Panc1 (cell line): ENCODE measurements at regions not wholly inside any gene's neighbourhood (a gene's known extent, or its start where the extent isn't known, plus 50 kb on each side); places are given as distances from the start of the nearest gene placed in this dataset.
"Not testable (repeated sequence)": the region's sequence is repeated elsewhere in the genome, so short reads cannot be mapped to it uniquely, and the experiment has no call there.

Experiments
- ATAC-seq: fragments of 200-7000 bp; cut with Tn5 transposase; 2 replicates; pipeline ENCODE4 v1.9.1; 2020; ENCODE audit warnings: mild to moderate bottlenecking, moderate library complexity
- BruUV-seq: library from RNA; stranded (reverse); fragments of 400-500 nt; replicated peaks from 2 replicates; lab custom pipeline; 2021; lab: Mats Ljungman, UMichigan
- CTCF ChIA-PET: fragments of 300-600 bp; sonication (Branson Sonifier 250); formaldehyde crosslinking; loops from one replicate; lab custom pipeline; 2022; ENCODE audit warnings: antibody characterized with exemption; lab: Charles Lee
- POLR2A ChIA-PET: fragments of 300-600 bp; sonication (Branson Sonifier 250); formaldehyde crosslinking; loops from one replicate; lab custom pipeline; 2022; ENCODE audit warnings: antibody characterized with exemption; lab: Charles Lee
- DNase-seq: peaks from one replicate; pipeline ENCODE4 v3.0.0-alpha.2; 2010; ENCODE audit warnings: low read depth, low spot score
- H3K27ac ChIP-seq: 2 replicates; pipeline ENCODE4 v1.5.1; 2011; ENCODE audit warnings: mild to moderate bottlenecking, low read length, inconsistent platforms
- H3K27me3 ChIP-seq: fragments of 200-500 bp; sonication (Bioruptor generic); 2 replicates; pipeline ENCODE4 v1.6.0; 2014; ENCODE audit warnings: low read length, inconsistent platforms; ENCODE audit not compliant: control insufficient read depth, insufficient read depth
- H3K36me3 ChIP-seq: fragments of 200-500 bp; sonication (Bioruptor generic); 2 replicates; pipeline ENCODE4 v1.5.1; 2014; ENCODE audit warnings: inconsistent platforms, mild to moderate bottlenecking, low read length, moderate library complexity; ENCODE audit not compliant: control insufficient read depth, insufficient read depth
- H3K4me1 ChIP-seq: 2 replicates; pipeline ENCODE4 v1.5.1; 2011; ENCODE audit warnings: inconsistent platforms, mild to moderate bottlenecking, low read length, moderate library complexity; ENCODE audit not compliant: control insufficient read depth, insufficient read depth
- H3K4me3 ChIP-seq, 2 experiments: 2 replicates each; pipeline ENCODE4 v1.5.1; 2011 to 2012; ENCODE audit warnings: low read depth in 2 of 2, low read length in 2 of 2, mild to moderate bottlenecking in 2 of 2, inconsistent platforms in 1 of 2, moderate library complexity in 1 of 2
- H3K9me3 ChIP-seq: fragments of 200-500 bp; sonication (Bioruptor generic); 2 replicates; pipeline ENCODE4 v1.5.1; 2014; ENCODE audit warnings: low read depth, mild to moderate bottlenecking, inconsistent platforms, low read length, moderate library complexity; ENCODE audit not compliant: control insufficient read depth, insufficient read depth
- POLR2AphosphoS5 ChIP-seq: IDR thresholded peaks from 2 replicates; pipeline ENCODE4 v1.6.1; 2012; ENCODE audit warnings: mild to moderate bottlenecking, low read depth, low read length, moderate library complexity
- SIN3A ChIP-seq: IDR thresholded peaks from 2 replicates; pipeline ENCODE4 v1.6.1; 2012; ENCODE audit warnings: low read depth, mild to moderate bottlenecking, low read length, moderate library complexity, borderline replicate concordance; ENCODE audit not compliant: insufficient read depth
- TCF7L2 ChIP-seq: IDR thresholded peaks from 2 replicates; pipeline ENCODE4 v1.6.1; 2011; ENCODE audit warnings: mild to moderate bottlenecking, low read depth, low read length, inconsistent platforms
- in situ Hi-C: cut with HindIII; loops from 2 replicates; pipeline ENCODE4 v1.10.0; 2016; ENCODE audit warnings: low sequenced_read_pairs, low pct_unique_long_range_greater_than_20kb
- intact Hi-C: fragments of 100-400 bp; cut with micrococcal nuclease; formaldehyde crosslinking; loops from one replicate; pipeline ENCODE4 v1.10.0; 2022; ENCODE audit not compliant: unreplicated experiment
- TF ChIP-seq, protein P1 (sequence below): fragments of 450-650 bp; IDR thresholded peaks from 2 replicates; pipeline ENCODE4 v1.5.1; 2017; ENCODE audit warnings: mild to moderate bottlenecking
- TF ChIP-seq, protein P2 (sequence below), 2 experiments: IDR thresholded peaks; 2 replicates each; pipeline ENCODE4 v1.6.1; 2011 to 2012; ENCODE audit warnings: low read depth in 2 of 2, control low read depth in 1 of 2, low read length in 1 of 2, mild to moderate bottlenecking in 1 of 2, moderate library complexity in 1 of 2; ENCODE audit not compliant: insufficient read depth in 1 of 2

DNA sequence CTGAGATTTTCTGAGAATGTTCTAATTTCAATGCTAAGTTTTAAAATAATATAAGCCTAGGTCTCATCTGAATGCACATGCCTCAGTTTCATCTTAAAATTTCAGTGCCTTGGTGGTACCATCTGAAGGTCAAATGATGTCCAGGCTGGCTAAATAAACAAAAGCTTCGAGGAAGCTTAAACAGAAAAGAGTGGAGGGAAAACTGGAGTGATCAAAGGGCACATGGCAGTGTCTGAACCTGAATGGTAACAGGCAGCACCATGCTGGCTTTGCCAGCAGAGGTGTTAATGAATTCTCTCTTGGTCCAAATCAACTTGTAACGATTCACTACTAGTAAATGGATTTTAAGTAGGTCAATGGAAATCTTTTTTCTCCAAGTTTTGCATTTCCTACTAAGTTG is 158.4 kb upstream of the MEX3C start:
- in situ Hi-C loops, result no loop called here

DNA sequence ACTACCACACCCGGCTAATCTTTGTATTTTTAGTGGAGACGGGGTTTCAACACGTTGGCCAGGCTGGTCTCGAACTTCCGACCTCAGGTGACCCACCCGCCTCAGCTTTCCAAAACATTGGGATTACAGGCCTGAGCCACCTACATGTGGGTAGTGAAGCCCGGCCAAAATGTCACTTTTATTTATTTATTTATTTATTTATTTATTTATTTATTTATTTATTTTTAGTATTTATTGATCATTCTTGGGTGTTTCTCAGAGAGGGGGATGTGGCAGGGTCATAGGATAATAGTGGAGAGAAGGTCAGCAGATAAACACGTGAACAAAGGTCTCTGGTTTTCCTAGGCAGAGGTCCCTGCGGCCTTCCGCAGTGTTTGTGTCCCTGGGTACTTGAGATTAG is 162.8 kb upstream of the MEX3C start:
- H3K36me3 ChIP-seq, intact Hi-C loops, H3K27me3 ChIP-seq, H3K27ac ChIP-seq, H3K9me3 ChIP-seq, DNase-seq, H3K4me3 ChIP-seq, H3K4me1 ChIP-seq, POLR2A ChIA-PET, ATAC-seq, in situ Hi-C loops, CTCF ChIA-PET, BruUV-seq: not testable (repeated sequence)

More for the DNA sequence above, 158.4 kb upstream of the MEX3C start:
- TF ChIP-seq, protein P1, sequence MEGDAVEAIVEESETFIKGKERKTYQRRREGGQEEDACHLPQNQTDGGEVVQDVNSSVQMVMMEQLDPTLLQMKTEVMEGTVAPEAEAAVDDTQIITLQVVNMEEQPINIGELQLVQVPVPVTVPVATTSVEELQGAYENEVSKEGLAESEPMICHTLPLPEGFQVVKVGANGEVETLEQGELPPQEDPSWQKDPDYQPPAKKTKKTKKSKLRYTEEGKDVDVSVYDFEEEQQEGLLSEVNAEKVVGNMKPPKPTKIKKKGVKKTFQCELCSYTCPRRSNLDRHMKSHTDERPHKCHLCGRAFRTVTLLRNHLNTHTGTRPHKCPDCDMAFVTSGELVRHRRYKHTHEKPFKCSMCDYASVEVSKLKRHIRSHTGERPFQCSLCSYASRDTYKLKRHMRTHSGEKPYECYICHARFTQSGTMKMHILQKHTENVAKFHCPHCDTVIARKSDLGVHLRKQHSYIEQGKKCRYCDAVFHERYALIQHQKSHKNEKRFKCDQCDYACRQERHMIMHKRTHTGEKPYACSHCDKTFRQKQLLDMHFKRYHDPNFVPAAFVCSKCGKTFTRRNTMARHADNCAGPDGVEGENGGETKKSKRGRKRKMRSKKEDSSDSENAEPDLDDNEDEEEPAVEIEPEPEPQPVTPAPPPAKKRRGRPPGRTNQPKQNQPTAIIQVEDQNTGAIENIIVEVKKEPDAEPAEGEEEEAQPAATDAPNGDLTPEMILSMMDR, result no peak
- TF ChIP-seq TCF7L2 (no peak), POLR2AphosphoS5 (no peak), SIN3A (no peak)
- TF ChIP-seq, protein P2, sequence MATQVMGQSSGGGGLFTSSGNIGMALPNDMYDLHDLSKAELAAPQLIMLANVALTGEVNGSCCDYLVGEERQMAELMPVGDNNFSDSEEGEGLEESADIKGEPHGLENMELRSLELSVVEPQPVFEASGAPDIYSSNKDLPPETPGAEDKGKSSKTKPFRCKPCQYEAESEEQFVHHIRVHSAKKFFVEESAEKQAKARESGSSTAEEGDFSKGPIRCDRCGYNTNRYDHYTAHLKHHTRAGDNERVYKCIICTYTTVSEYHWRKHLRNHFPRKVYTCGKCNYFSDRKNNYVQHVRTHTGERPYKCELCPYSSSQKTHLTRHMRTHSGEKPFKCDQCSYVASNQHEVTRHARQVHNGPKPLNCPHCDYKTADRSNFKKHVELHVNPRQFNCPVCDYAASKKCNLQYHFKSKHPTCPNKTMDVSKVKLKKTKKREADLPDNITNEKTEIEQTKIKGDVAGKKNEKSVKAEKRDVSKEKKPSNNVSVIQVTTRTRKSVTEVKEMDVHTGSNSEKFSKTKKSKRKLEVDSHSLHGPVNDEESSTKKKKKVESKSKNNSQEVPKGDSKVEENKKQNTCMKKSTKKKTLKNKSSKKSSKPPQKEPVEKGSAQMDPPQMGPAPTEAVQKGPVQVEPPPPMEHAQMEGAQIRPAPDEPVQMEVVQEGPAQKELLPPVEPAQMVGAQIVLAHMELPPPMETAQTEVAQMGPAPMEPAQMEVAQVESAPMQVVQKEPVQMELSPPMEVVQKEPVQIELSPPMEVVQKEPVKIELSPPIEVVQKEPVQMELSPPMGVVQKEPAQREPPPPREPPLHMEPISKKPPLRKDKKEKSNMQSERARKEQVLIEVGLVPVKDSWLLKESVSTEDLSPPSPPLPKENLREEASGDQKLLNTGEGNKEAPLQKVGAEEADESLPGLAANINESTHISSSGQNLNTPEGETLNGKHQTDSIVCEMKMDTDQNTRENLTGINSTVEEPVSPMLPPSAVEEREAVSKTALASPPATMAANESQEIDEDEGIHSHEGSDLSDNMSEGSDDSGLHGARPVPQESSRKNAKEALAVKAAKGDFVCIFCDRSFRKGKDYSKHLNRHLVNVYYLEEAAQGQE (IDR thresholded peaks at IDR 0.05; ENCODE audit: insufficient read depth in 1 of 2, low read depth in 2 of 2, low read length in 1 of 2), result no peak
- no peaks in the 10 kb centered on the region for H3K27me3 ChIP-seq
- no peaks in the 10 kb centered on the region for H3K9me3 ChIP-seq
- no peak overlapping the region for H3K4me3 ChIP-seq
- BruUV-seq, result no TSS peak
- H3K4me1 ChIP-seq, result no peaks in the 10 kb centered on the region
- H3K27ac ChIP-seq, result no peak overlapping the region
- intact Hi-C loops, result no loop called here
- ChIA-PET CTCF (no interaction called here), POLR2A (no interaction called here)
- ATAC-seq (no peak), DNase-seq (no peak)
- H3K36me3 ChIP-seq, result no peaks in the 10 kb centered on the region

DNA sequence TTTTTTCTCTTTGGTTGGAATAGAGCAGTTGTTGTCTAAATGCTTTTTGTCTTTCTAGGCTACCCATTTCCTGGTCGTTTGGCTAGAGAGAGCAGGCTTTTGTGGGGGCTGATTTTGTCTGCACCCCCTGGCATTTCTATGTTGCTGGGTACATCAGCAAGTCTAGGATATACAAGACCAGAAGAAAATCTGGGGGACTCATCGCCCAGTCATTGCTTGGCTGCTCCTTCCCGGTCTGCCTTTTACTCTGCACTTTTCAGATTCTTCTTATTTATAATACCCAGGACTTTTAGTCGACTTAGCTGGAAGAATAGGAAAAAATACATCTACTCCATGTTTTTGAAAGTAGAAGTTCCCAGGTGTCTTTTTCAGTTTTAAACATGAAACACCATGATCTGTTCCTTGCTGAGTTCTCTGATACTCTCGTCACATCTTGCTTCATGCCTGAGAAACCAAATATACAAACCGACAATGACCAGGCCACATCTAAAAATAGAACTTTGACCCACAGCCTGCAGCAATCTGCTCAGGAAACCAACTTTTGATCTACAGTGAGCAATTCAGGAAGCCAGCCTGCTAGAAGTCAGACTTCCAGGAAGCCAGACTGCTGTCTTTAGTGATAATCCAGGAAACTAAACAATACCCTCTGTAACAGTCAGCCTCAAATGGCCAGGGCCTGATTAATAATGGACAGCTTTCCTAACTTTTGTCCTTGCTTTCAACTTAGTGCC is 163.8 kb upstream of the MEX3C start:
- Histone ChIP-seq H3K4me3 (no peak overlapping the region), H3K27ac (no peak overlapping the region), H3K9me3 (no peaks in the 10 kb centered on the region), H3K27me3 (no peaks in the 10 kb centered on the region), H3K4me1 (no peaks in the 10 kb centered on the region), H3K36me3 (no peaks in the 10 kb centered on the region)
- TF ChIP-seq, protein P2 (IDR thresholded peaks at IDR 0.05; ENCODE audit: insufficient read depth in 1 of 2, low read depth in 2 of 2, low read length in 1 of 2), result no peak
- TF ChIP-seq TCF7L2 (no peak), SIN3A (no peak), POLR2AphosphoS5 (no peak)
- TF ChIP-seq, protein P1, result no peak
- ChIA-PET CTCF (no interaction called here), POLR2A (no interaction called here)
- in situ Hi-C loops (no loop called here), intact Hi-C loops (no loop called here)
- no peak for ATAC-seq
- DNase-seq, result no peak
- BruUV-seq, result no TSS peak
